HEK293 (cell line): ENCODE measurements at regions not wholly inside any gene's neighbourhood (a gene's known extent, or its start where the extent isn't known, plus 50 kb on each side); places are given as distances from the start of the nearest gene placed in this dataset.

ENCODE experiments used
- CTCF ChIP-seq: fragments of 450-650 bp; formaldehyde crosslinking; IDR thresholded peaks from 2 replicates; pipeline ENCODE4 v1.5.1; 2016; ENCODE audit warnings: missing biosample characterization, missing genetic modification characterization
- GLIS2 ChIP-seq: fragments of 450-650 bp; formaldehyde crosslinking; IDR thresholded peaks from 2 replicates; pipeline ENCODE4 v1.5.1; 2016; ENCODE audit warnings: missing biosample characterization, missing genetic modification characterization
- HOXA7 ChIP-seq: sonication (generic); formaldehyde crosslinking; IDR thresholded peaks from 2 replicates; pipeline ENCODE4 v1.8.1; 2022; ENCODE audit warnings: missing genetic modification reagents, borderline replicate concordance
- INSM2 ChIP-seq: fragments of 450-650 bp; formaldehyde crosslinking; IDR thresholded peaks from 2 replicates; pipeline ENCODE4 v1.5.1; 2016; ENCODE audit warnings: missing biosample characterization, missing genetic modification characterization
- KLF8 ChIP-seq: fragments of 450-650 bp; formaldehyde crosslinking; IDR thresholded peaks from 2 replicates; pipeline ENCODE4 v1.5.1; 2016; ENCODE audit warnings: missing biosample characterization, missing genetic modification characterization
- PATZ1 ChIP-seq: fragments of 450-650 bp; formaldehyde crosslinking; IDR thresholded peaks from 2 replicates; pipeline ENCODE4 v1.5.1; 2016; ENCODE audit warnings: missing biosample characterization, missing genetic modification characterization
- PRDM2 ChIP-seq: fragments of 450-650 bp; formaldehyde crosslinking; IDR thresholded peaks from 2 replicates; pipeline ENCODE4 v1.5.1; 2016; ENCODE audit warnings: missing biosample characterization, missing genetic modification characterization, borderline replicate concordance
- SCRT1 ChIP-seq: fragments of 450-650 bp; formaldehyde crosslinking; IDR thresholded peaks from 2 replicates; pipeline ENCODE4 v1.5.1; 2016; ENCODE audit warnings: missing biosample characterization, missing genetic modification characterization, borderline replicate concordance
- TCF7L2 ChIP-seq: IDR thresholded peaks from 2 replicates; pipeline ENCODE4 v1.6.1; 2011; ENCODE audit warnings: low read depth, mild to moderate bottlenecking, inconsistent platforms, low read length, moderate library complexity, borderline replicate concordance
- TRIM28 ChIP-seq: IDR thresholded peaks from 2 replicates; pipeline ENCODE4 v1.6.1; 2011; ENCODE audit warnings: low read length, control low read depth, borderline replicate concordance
- WT1 ChIP-seq: fragments of 450-650 bp; formaldehyde crosslinking; IDR thresholded peaks from 2 replicates; pipeline ENCODE4 v1.5.1; 2016; ENCODE audit warnings: missing biosample characterization, missing genetic modification characterization
- ZBTB21 ChIP-seq: fragments of 450-650 bp; formaldehyde crosslinking; IDR thresholded peaks from 2 replicates; pipeline ENCODE4 v1.5.1; 2017; ENCODE audit warnings: missing biosample characterization, missing genetic modification characterization
- ZBTB44 ChIP-seq: fragments of 450-650 bp; IDR thresholded peaks from 2 replicates; pipeline ENCODE4 v1.5.1; 2018; ENCODE audit warnings: missing biosample characterization, mild to moderate bottlenecking, missing genetic modification characterization
- ZBTB8A ChIP-seq: fragments of 450-650 bp; formaldehyde crosslinking; IDR thresholded peaks from 2 replicates; pipeline ENCODE4 v1.5.1; 2016; ENCODE audit warnings: missing biosample characterization, missing genetic modification characterization
- ZNF10 ChIP-seq: fragments of 450-650 bp; formaldehyde crosslinking; IDR thresholded peaks from 2 replicates; pipeline ENCODE4 v1.5.1; 2017; ENCODE audit warnings: missing biosample characterization, missing genetic modification characterization
- ZNF23 ChIP-seq: fragments of 450-650 bp; formaldehyde crosslinking; IDR thresholded peaks from 2 replicates; pipeline ENCODE4 v1.5.1; 2016; ENCODE audit warnings: missing biosample characterization, missing genetic modification characterization, borderline replicate concordance
- ZNF239 ChIP-seq: fragments of 450-650 bp; formaldehyde crosslinking; IDR thresholded peaks from 2 replicates; pipeline ENCODE4 v1.5.1; 2016; ENCODE audit warnings: missing biosample characterization, missing genetic modification characterization
- ZNF302 ChIP-seq: fragments of 450-650 bp; formaldehyde crosslinking; IDR thresholded peaks from 2 replicates; pipeline ENCODE4 v1.5.1; 2016; ENCODE audit warnings: missing biosample characterization, missing genetic modification characterization, low read depth
- ZNF335 ChIP-seq: fragments of 450-650 bp; formaldehyde crosslinking; conservative IDR thresholded peaks from 2 replicates; pipeline ENCODE4 v1.5.1; 2016; ENCODE audit warnings: missing biosample characterization, missing genetic modification characterization
- ZNF529 ChIP-seq: fragments of 450-650 bp; formaldehyde crosslinking; IDR thresholded peaks from 2 replicates; pipeline ENCODE4 v1.5.1; 2017; ENCODE audit warnings: missing genetic modification characterization, missing biosample characterization; ENCODE audit not compliant: insufficient replicate concordance
- ZNF530 ChIP-seq: fragments of 450-650 bp; formaldehyde crosslinking; IDR thresholded peaks from 2 replicates; pipeline ENCODE4 v1.5.1; 2016; ENCODE audit warnings: low read depth, missing biosample characterization, missing genetic modification characterization
- ZNF580 ChIP-seq: fragments of 450-650 bp; formaldehyde crosslinking; IDR thresholded peaks from 2 replicates; pipeline ENCODE4 v1.5.1; 2016; ENCODE audit warnings: missing biosample characterization, missing genetic modification characterization
- ZNF707 ChIP-seq: fragments of 450-650 bp; formaldehyde crosslinking; IDR thresholded peaks from 2 replicates; pipeline ENCODE4 v1.5.1; 2016; ENCODE audit warnings: missing biosample characterization, missing genetic modification characterization
- ZSCAN18 ChIP-seq: fragments of 450-650 bp; formaldehyde crosslinking; IDR thresholded peaks from 2 replicates; pipeline ENCODE4 v1.5.1; 2016; ENCODE audit warnings: missing biosample characterization, missing genetic modification characterization

- TF ChIP-seq TCF7L2, result no peak
- peak; percentile 93 for TF ChIP-seq INSM2
- no peak for TF ChIP-seq KLF8 (tag by site-specific recombination)
- TF ChIP-seq TRIM28, result peak; percentile 70
- no peak for TF ChIP-seq ZBTB44 (tag by site-specific recombination)
- TF ChIP-seq ZNF335 (tag by site-specific recombination), result peak; percentile 78
- no peak for TF ChIP-seq ZBTB21
- TF ChIP-seq ZNF23, result no peak
- 0 out of 2 replicates have a peak, but pooled peaks have one; percentile 53 for TF ChIP-seq ZNF580
- TF ChIP-seq ZNF529, result no peak
- no peak for TF ChIP-seq ZNF302 (tag by site-specific recombination)
- no peak for TF ChIP-seq ZNF239 (tag by site-specific recombination)
- TF ChIP-seq PATZ1 (tag by site-specific recombination), result peak; percentile 76
- peak; percentile 60 for TF ChIP-seq WT1 (tag by site-specific recombination)
- TF ChIP-seq ZBTB8A (tag by site-specific recombination), result peak; percentile 21; the same call in 1 of the 2 replicates
- TF ChIP-seq PRDM2 (tag by site-specific recombination), result no peak
- no peak for TF ChIP-seq ZNF707 (tag by site-specific recombination)
- TF ChIP-seq ZSCAN18, result no peak
- TF ChIP-seq CTCF (tag by site-specific recombination), result peak; percentile 48; the same call in 1 of the 2 replicates
- TF ChIP-seq GLIS2, result peak; percentile 69
- no peak for TF ChIP-seq ZNF10 (tag by site-specific recombination)
- no peak for TF ChIP-seq SCRT1 (tag by site-specific recombination)
- TF ChIP-seq HOXA7 (CRISPR knock-in tag), result no peak
- peak; percentile 98 for TF ChIP-seq ZNF530
Observed at GRCh38 chr2:163347982-163348856, 387.6 kb downstream of the FIGN start (continued).
